MCF 10A (cell line): ENCODE measurements at regions not wholly inside any gene's neighbourhood (a gene's known extent, or its start where the extent isn't known, plus 50 kb on each side); places are given as distances from the start of the nearest gene placed in this dataset.

ENCODE experiments used
- BruUV-seq: library from RNA; stranded (reverse); fragments of 400-500 nt; replicated peaks from 2 replicates; lab custom pipeline; 2021; lab: Mats Ljungman, UMichigan
- CTCF ChIA-PET: fragments of 300-600 bp; sonication (Branson Sonifier 250); formaldehyde crosslinking; extraction: SDS; loops from one replicate; lab custom pipeline; 2021; ENCODE audit warnings: antibody characterized with exemption, inconsistent platforms; lab: Yijun Ruan, JAX
- POLR2A ChIA-PET: fragments of 300-600, 350-650 bp; sonication (Branson Sonifier 250); formaldehyde crosslinking; extraction: SDS; loops from one replicate; lab custom pipeline; 2020; ENCODE audit warnings: antibody characterized with exemption, inconsistent platforms; lab: Yijun Ruan, JAX
- DNase-seq: peaks from one replicate; pipeline ENCODE4 v3.0.0-alpha.2; 2018; ENCODE audit not compliant: unreplicated experiment
- H3K27ac Mint-ChIP-seq: one replicate; pipeline ENCODE4 v1.8.0; 2022; ENCODE audit warnings: mild to moderate bottlenecking, low read depth, mixed read lengths; ENCODE audit not compliant: unreplicated experiment
- H3K27me3 Mint-ChIP-seq: one replicate; pipeline ENCODE4 v1.8.0; 2022; ENCODE audit warnings: mixed read lengths; ENCODE audit not compliant: insufficient read depth, unreplicated experiment
- H3K36me3 Mint-ChIP-seq: one replicate; pipeline ENCODE4 v1.8.0; 2022; ENCODE audit warnings: mild to moderate bottlenecking, moderate library complexity, mixed read lengths; ENCODE audit not compliant: insufficient read depth, unreplicated experiment
- H3K4me1 Mint-ChIP-seq: one replicate; pipeline ENCODE4 v1.8.0; 2022; ENCODE audit warnings: mixed read lengths; ENCODE audit not compliant: insufficient read depth, unreplicated experiment
- H3K4me3 Mint-ChIP-seq: one replicate; pipeline ENCODE4 v1.8.0; 2022; ENCODE audit warnings: mild to moderate bottlenecking, moderate library complexity, mixed read lengths; ENCODE audit not compliant: unreplicated experiment
- H3K9me3 Mint-ChIP-seq: one replicate; pipeline ENCODE4 v1.8.0; 2022; ENCODE audit warnings: mixed read lengths; ENCODE audit not compliant: unreplicated experiment
- intact Hi-C: fragments of 100-400 bp; cut with micrococcal nuclease; formaldehyde crosslinking; loops from 2 replicates; pipeline ENCODE4 v1.14.1; 2022
- TF ChIP-seq, protein P1 (sequence below): fragments of 200-600 bp; IDR thresholded peaks from one replicate; pipeline ENCODE4 v1.8.0; 2022; ENCODE audit warnings: antibody characterized with exemption, mild to moderate bottlenecking; ENCODE audit not compliant: unreplicated experiment

DNA sequence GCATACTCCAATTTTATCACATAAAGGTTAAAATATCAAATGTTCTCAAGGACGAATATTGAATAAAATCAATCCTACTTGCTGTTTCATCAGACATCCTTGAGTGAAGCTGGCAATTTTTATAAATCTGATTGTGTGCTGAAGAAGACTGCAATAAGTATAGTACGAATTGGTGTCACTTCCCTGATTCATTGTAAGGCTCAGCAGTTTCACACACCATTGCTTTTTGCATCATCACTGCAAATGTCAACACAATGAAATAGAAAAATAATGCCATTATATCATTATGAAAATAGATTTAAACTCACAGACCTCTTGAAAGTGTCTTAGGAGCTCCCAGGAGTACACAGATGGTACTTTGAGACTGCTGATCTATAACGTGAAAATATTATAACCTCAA is 172.5 kb downstream of the ANKRD50 start:
- Mint-ChIP-seq H3K4me3 (no peak overlapping the region), H3K27me3 (no peaks in the 10 kb centered on the region), H3K4me1 (no peaks in the 10 kb centered on the region), H3K36me3 (no peaks in the 10 kb centered on the region), H3K27ac (no peak overlapping the region), H3K9me3 (no peaks in the 10 kb centered on the region)
- TF ChIP-seq, protein P1, sequence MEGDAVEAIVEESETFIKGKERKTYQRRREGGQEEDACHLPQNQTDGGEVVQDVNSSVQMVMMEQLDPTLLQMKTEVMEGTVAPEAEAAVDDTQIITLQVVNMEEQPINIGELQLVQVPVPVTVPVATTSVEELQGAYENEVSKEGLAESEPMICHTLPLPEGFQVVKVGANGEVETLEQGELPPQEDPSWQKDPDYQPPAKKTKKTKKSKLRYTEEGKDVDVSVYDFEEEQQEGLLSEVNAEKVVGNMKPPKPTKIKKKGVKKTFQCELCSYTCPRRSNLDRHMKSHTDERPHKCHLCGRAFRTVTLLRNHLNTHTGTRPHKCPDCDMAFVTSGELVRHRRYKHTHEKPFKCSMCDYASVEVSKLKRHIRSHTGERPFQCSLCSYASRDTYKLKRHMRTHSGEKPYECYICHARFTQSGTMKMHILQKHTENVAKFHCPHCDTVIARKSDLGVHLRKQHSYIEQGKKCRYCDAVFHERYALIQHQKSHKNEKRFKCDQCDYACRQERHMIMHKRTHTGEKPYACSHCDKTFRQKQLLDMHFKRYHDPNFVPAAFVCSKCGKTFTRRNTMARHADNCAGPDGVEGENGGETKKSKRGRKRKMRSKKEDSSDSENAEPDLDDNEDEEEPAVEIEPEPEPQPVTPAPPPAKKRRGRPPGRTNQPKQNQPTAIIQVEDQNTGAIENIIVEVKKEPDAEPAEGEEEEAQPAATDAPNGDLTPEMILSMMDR = no peak
- DNase-seq = no peak
- ChIA-PET POLR2A (interaction anchor here (1.0 kb wide), 1 partner anchor 38 kb away, joined by 3 read pairs; no protein-coding TSS in a partner anchor), CTCF (interaction anchor here (0.7 kb wide), 1 partner anchor 678 kb away, joined by 3 read pairs; no protein-coding TSS in a partner anchor)
- no TSS peak for BruUV-seq
- intact Hi-C loops = no loop called here

- ChIA-PET CTCF (interaction anchor here (0.9 to 1.3 kb wide), 2 partner anchors 13 to 168 kb away, joined by 3 to 5 read pairs; no protein-coding TSS in a partner anchor), POLR2A (no interaction called here)
- TF ChIP-seq, protein P1 = no peak
- Mint-ChIP-seq H3K4me3 (no peak overlapping the region), H3K9me3 (no peaks in the 10 kb centered on the region), H3K36me3 (no peaks in the 10 kb centered on the region), H3K27me3 (no peaks in the 10 kb centered on the region), H3K27ac (no peak overlapping the region), H3K4me1 (no peaks in the 10 kb centered on the region)
- intact Hi-C loops = no loop called here
- BruUV-seq = no TSS peak
- no peak for DNase-seq
Observed at GRCh38 chr4:124541652-124542420, 170.7 kb downstream of the ANKRD50 start.

DNA sequence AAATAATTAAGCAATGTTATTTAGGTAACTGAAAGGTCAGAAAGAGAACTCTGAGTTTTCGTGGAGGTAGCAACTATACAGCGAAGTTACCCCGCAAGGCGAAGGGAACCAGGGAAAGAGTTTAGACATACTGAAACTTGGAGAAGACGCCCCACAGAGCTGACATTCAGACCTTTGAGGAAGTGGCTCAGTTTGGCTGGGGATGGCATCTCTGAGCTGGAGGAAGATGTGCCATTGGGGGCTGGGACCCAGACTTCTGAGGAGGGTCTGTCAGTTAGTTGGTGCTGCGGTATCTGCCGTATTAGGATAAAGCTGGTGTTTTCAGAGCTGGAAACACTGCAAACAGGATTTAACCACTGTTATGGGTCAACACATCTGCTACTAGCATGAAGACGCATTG is 156.6 kb downstream of the ANKRD50 start:
- CTCF ChIA-PET = no interaction called here

GRCh38 chr4:124564121-124564520 is 148.4 kb downstream of the ANKRD50 start:
- POLR2A ChIA-PET = no interaction called here
- Mint-ChIP-seq H3K4me3 (no peak overlapping the region), H3K9me3 (no peaks in the 10 kb centered on the region), H3K27me3 (no peaks in the 10 kb centered on the region), H3K4me1 (no peaks in the 10 kb centered on the region), H3K36me3 (peaks cover 8% of the 10 kb centered on the region), H3K27ac (no peak overlapping the region)
- no peak for DNase-seq
- TF ChIP-seq, protein P1 = no peak
- CTCF ChIA-PET = no interaction called here
- BruUV-seq = no TSS peak
- intact Hi-C loops = no loop called here

More for the DNA sequence above, 156.6 kb downstream of the ANKRD50 start:
- BruUV-seq = no TSS peak
- Mint-ChIP-seq H3K9me3 (no peaks in the 10 kb centered on the region), H3K27me3 (no peaks in the 10 kb centered on the region), H3K36me3 (no peaks in the 10 kb centered on the region), H3K27ac (no peak overlapping the region), H3K4me1 (no peaks in the 10 kb centered on the region), H3K4me3 (no peak overlapping the region)
- POLR2A ChIA-PET = no interaction called here
- intact Hi-C loops = no loop called here
- TF ChIP-seq, protein P1 = no peak
- DNase-seq = no peak
